CD14-positive monocyte (primary cell): ENCODE measurements at regions not wholly inside any gene's neighbourhood (a gene's known extent, or its start where the extent isn't known, plus 50 kb on each side); places are given as distances from the start of the nearest gene placed in this dataset.

Source experiments
- DNase-seq, 3 donors: peaks; one replicate each; pipeline ENCODE4 v3.0.0-alpha.2; 2011 to 2022
- H2AFZ ChIP-seq: 2 replicates; pipeline ENCODE4 v1.6.0; 2012; ENCODE audit warnings: mild to moderate bottlenecking, low read depth, low read length, inconsistent platforms; ENCODE audit not compliant: insufficient read depth, poor library complexity, severe bottlenecking
- H3K27ac ChIP-seq, 2 donors: 1 replicate in 1 of 2; 2 replicates in 1 of 2; pipeline ENCODE4 v1.5.1; 2012 to 2013; ENCODE audit warnings: low read length in 2 of 2, control low read depth in 1 of 2, inconsistent platforms in 1 of 2, low read depth in 1 of 2, mild to moderate bottlenecking in 1 of 2
- H3K27me3 ChIP-seq, 2 donors: one replicate each; pipeline versions ENCODE4 v1.6.0 to v1.6.1; 2011 to 2013; ENCODE audit warnings: low read length in 2 of 2; ENCODE audit not compliant: control insufficient read depth in 2 of 2, insufficient read depth in 2 of 2
- H3K36me3 ChIP-seq, 2 donors: replicated peaks in 1 of 2; 1 replicate in 1 of 2; 2 replicates in 1 of 2; pipeline versions ENCODE4 v1.5.1 to v1.6.1; 2012 to 2013; ENCODE audit warnings: low read length in 2 of 2, control low read depth in 1 of 2, inconsistent platforms in 1 of 2, mild to moderate bottlenecking in 1 of 2; ENCODE audit not compliant: insufficient read depth in 2 of 2, control insufficient read depth in 1 of 2
- H3K4me1 ChIP-seq, 2 donors: 1 replicate in 1 of 2; 2 replicates in 1 of 2; pipeline versions ENCODE4 v1.5.1 to v1.6.1; 2012 to 2013; ENCODE audit warnings: low read length in 2 of 2, control low read depth in 1 of 2, inconsistent platforms in 1 of 2, mild to moderate bottlenecking in 1 of 2, moderate library complexity in 1 of 2; ENCODE audit not compliant: insufficient read depth in 2 of 2, control insufficient read depth in 1 of 2
- H3K4me2 ChIP-seq: replicated peaks from 2 replicates; pipeline ENCODE3; 2012; ENCODE audit warnings: low read length, moderate library complexity, mild to moderate bottlenecking; ENCODE audit not compliant: poor library complexity, severe bottlenecking; ENCODE audit errors: extremely low read depth
- H3K4me3 ChIP-seq, 3 experiments: fragments of 200-600 bp in 1 of 3; sonication (generic) in 1 of 3; replicated peaks in 1 of 3; 1 replicate in 2 of 3; 2 replicates in 1 of 3; pipeline ENCODE4 v1.5.1; 2011 to 2013; ENCODE audit warnings: low read length in 3 of 3, mild to moderate bottlenecking in 3 of 3, control low read depth in 2 of 3, low read depth in 2 of 3, inconsistent platforms in 1 of 3, moderate library complexity in 1 of 3
- H3K79me2 ChIP-seq: 2 replicates; pipeline ENCODE4 v1.6.0; 2012; ENCODE audit warnings: mild to moderate bottlenecking, control low read depth, inconsistent platforms, low read length, moderate library complexity; ENCODE audit not compliant: insufficient read depth
- H3K9ac ChIP-seq: 2 replicates; pipeline ENCODE4 v1.6.0; 2017; ENCODE audit warnings: low read length, mild to moderate bottlenecking; ENCODE audit not compliant: insufficient read depth, poor library complexity, severe bottlenecking
- H3K9me3 ChIP-seq, 2 donors: replicated peaks in 1 of 2; 1 replicate in 1 of 2; 2 replicates in 1 of 2; pipeline versions ENCODE4 v1.5.1 to v1.6.1; 2012 to 2013; ENCODE audit warnings: low read length in 2 of 2, control low read depth in 1 of 2; ENCODE audit not compliant: control insufficient read depth in 1 of 2, insufficient read depth in 1 of 2
- H4K20me1 ChIP-seq: 2 replicates; pipeline ENCODE4 v1.6.0; 2012; ENCODE audit warnings: mild to moderate bottlenecking, low read length, control low read depth, moderate library complexity; ENCODE audit not compliant: insufficient read depth
- H3K27ac Mint-ChIP-seq, 7 donors: one replicate each; pipeline ENCODE4 v1.8.0; 2020; ENCODE audit warnings: mild to moderate bottlenecking in 7 of 7, mixed read lengths in 7 of 7, moderate library complexity in 6 of 7, inconsistent platforms in 2 of 7
- H3K27me3 Mint-ChIP-seq, 3 donors: one replicate each; pipeline ENCODE4 v1.8.0; 2021 to 2022; ENCODE audit warnings: low read depth in 3 of 3, mild to moderate bottlenecking in 3 of 3, mixed read lengths in 3 of 3, moderate library complexity in 3 of 3, inconsistent platforms in 1 of 3
- H3K36me3 Mint-ChIP-seq, 2 donors: one replicate each; pipeline ENCODE4 v1.8.0; 2020; ENCODE audit warnings: mixed read lengths in 2 of 2, inconsistent platforms in 1 of 2, mild to moderate bottlenecking in 1 of 2
- H3K4me1 Mint-ChIP-seq: one replicate; pipeline ENCODE4 v1.8.0; 2020; ENCODE audit warnings: mild to moderate bottlenecking, mixed read lengths
- H3K4me3 Mint-ChIP-seq, 2 donors: one replicate each; pipeline ENCODE4 v1.8.0; 2020; ENCODE audit warnings: mild to moderate bottlenecking in 2 of 2, mixed read lengths in 2 of 2, moderate library complexity in 1 of 2
- H3K9me3 Mint-ChIP-seq, 7 donors: one replicate each; pipeline ENCODE4 v1.8.0; 2020 to 2022; ENCODE audit warnings: mixed read lengths in 7 of 7, mild to moderate bottlenecking in 6 of 7, moderate library complexity in 6 of 7, inconsistent platforms in 2 of 7
- CTCF ChIP-seq: fragments of 200-600 bp; IDR thresholded peaks from one replicate; pipeline ENCODE4 v1.8.0; 2022; ENCODE audit warnings: antibody characterized with exemption, mild to moderate bottlenecking
- WGBS: methylation state at CpG from one replicate; pipeline ENCODE4 v1.1.5; 2013; ENCODE audit warnings: missing lambda C conversion rate; ENCODE audit not compliant: insufficient coverage; 5-methylcytosine and 5-hydroxymethylcytosine counted together
- intact Hi-C, 2 donors: fragments of 100-400 bp; cut with micrococcal nuclease; formaldehyde crosslinking; loops; one replicate each; pipeline versions ENCODE4 v1.15.0 to v1.15.1; 2023

- no peaks in the 10 kb centered on the region for H3K27me3 ChIP-seq
Observed at GRCh38 chr2:183671233-183671632, 547.0 kb downstream of the NUP35 start.

GRCh38 chr2:183678908-183679307, 554.7 kb downstream of the NUP35 start:
- H3K79me2 ChIP-seq = no peaks in the 10 kb centered on the region
- no peaks in the 10 kb centered on the region for H3K4me1 Mint-ChIP-seq
- no peak overlapping the region for H3K27ac ChIP-seq
- no peaks in the 10 kb centered on the region for H3K27me3 ChIP-seq
- H2AFZ ChIP-seq = no peak overlapping the region
- no peaks in the 10 kb centered on the region for H3K36me3 ChIP-seq
- no peak for DNase-seq
- H3K9me3 Mint-ChIP-seq = peaks cover 0 to 11% (median 3%) of the 10 kb centered on the region in 7 donors
- H3K9ac ChIP-seq = no peak overlapping the region
- H3K9me3 ChIP-seq = peaks cover 0 to 6% of the 10 kb centered on the region in 2 donors
- H3K4me1 ChIP-seq = no peaks in the 10 kb centered on the region
- no peak overlapping the region for H3K27ac Mint-ChIP-seq
- TF ChIP-seq CTCF = no peak
- no peaks in the 10 kb centered on the region for H4K20me1 ChIP-seq
- no peak overlapping the region for H3K4me3 ChIP-seq
- WGBS = 80% methylated on average over 2 of the region's 5 CpGs
- H3K36me3 Mint-ChIP-seq = no peaks in the 10 kb centered on the region
- H3K27me3 Mint-ChIP-seq = no peaks in the 10 kb centered on the region
- intact Hi-C loops = no loop called here
- no peak overlapping the region for H3K4me2 ChIP-seq
- no peak overlapping the region for H3K4me3 Mint-ChIP-seq

More at GRCh38 chr2:183671233-183671632, 547.0 kb downstream of the NUP35 start:
- Mint-ChIP-seq H3K4me3 (no peak overlapping the region), H3K36me3 (no peaks in the 10 kb centered on the region), H3K27me3 (peaks cover 0 to 1% (median 0%) of the 10 kb centered on the region in 3 donors), H3K4me1 (no peaks in the 10 kb centered on the region), H3K27ac (no peak overlapping the region), H3K9me3 (peaks cover 0 to 2% (median 0%) of the 10 kb centered on the region in 7 donors)
- Histone ChIP-seq H3K4me2 (no peak overlapping the region), H2AFZ (no peak overlapping the region), H3K4me3 (no peak overlapping the region), H4K20me1 (no peaks in the 10 kb centered on the region), H3K27ac (no peak overlapping the region), H3K36me3 (no peaks in the 10 kb centered on the region), H3K9ac (no peak overlapping the region), H3K79me2 (no peaks in the 10 kb centered on the region), H3K4me1 (no peaks in the 10 kb centered on the region), H3K9me3 (no peaks in the 10 kb centered on the region)
- intact Hi-C loops = no loop called here
- TF ChIP-seq CTCF = no peak
- no peak for DNase-seq
- WGBS = no CpG with 5 or more reads among the region's 2 CpGs
